ENCODE measurements at regions not wholly inside any gene's neighbourhood (a gene's known extent, or its start where the extent isn't known, plus 50 kb on each side); places are given as distances from the start of the nearest gene placed in this dataset.

- Mint-ChIP-seq H3K27me3 (no peaks in the 10 kb centered on the region), H3K36me3 (ENCODE audit: low read depth) (peaks cover 2% of the 10 kb centered on the region)
Observed at GRCh38 chr20:60283281-60283680, 325.1 kb downstream of the CDH26 start.

GRCh38 chr20:60286764-60287163, 328.5 kb downstream of the CDH26 start:
- no peak overlapping the region for H3K27ac Mint-ChIP-seq
- peaks cover 19% of the 10 kb centered on the region for H3K9me3 Mint-ChIP-seq
- H3K4me3 Mint-ChIP-seq = no peak overlapping the region
- H3K4me1 Mint-ChIP-seq (ENCODE audit: low read depth) = no peaks in the 10 kb centered on the region
- no peak for DNase-seq
- peaks cover 2% of the 10 kb centered on the region for H3K36me3 Mint-ChIP-seq (ENCODE audit: low read depth)
- no peaks in the 10 kb centered on the region for H3K27me3 Mint-ChIP-seq

More at GRCh38 chr20:60283281-60283680, 325.1 kb downstream of the CDH26 start:
- DNase-seq = no peak
- peaks cover 8% of the 10 kb centered on the region for H3K9me3 Mint-ChIP-seq
- no peak overlapping the region for H3K4me3 Mint-ChIP-seq
- no peaks in the 10 kb centered on the region for H3K4me1 Mint-ChIP-seq (ENCODE audit: low read depth)
- H3K27ac Mint-ChIP-seq = no peak overlapping the region

- no peak overlapping the region for H3K4me3 Mint-ChIP-seq
- peaks cover 2% of the 10 kb centered on the region for H3K36me3 Mint-ChIP-seq (ENCODE audit: low read depth)
- no peak for DNase-seq
- no peaks in the 10 kb centered on the region for H3K4me1 Mint-ChIP-seq (ENCODE audit: low read depth)
- peaks cover 16% of the 10 kb centered on the region for H3K9me3 Mint-ChIP-seq
- no peak overlapping the region for H3K27ac Mint-ChIP-seq
- no peaks in the 10 kb centered on the region for H3K27me3 Mint-ChIP-seq
Observed at GRCh38 chr20:60288945-60289344, 330.7 kb downstream of the CDH26 start.

- Mint-ChIP-seq H3K4me3 (no peak overlapping the region), H3K27ac (no peak overlapping the region)
- no peak for DNase-seq
Observed at GRCh38 chr20:60292001-60292520, 333.8 kb downstream of the CDH26 start.

GRCh38 chr20:60294632-60295031, 336.4 kb downstream of the CDH26 start:
- no peaks in the 10 kb centered on the region for H3K27me3 Mint-ChIP-seq
- H3K4me1 Mint-ChIP-seq (ENCODE audit: low read depth) = no peaks in the 10 kb centered on the region
- no peak overlapping the region for H3K4me3 Mint-ChIP-seq
- H3K27ac Mint-ChIP-seq = no peak overlapping the region
- peaks cover 11% of the 10 kb centered on the region for H3K9me3 Mint-ChIP-seq
- DNase-seq = no peak
- H3K36me3 Mint-ChIP-seq (ENCODE audit: low read depth) = no peaks in the 10 kb centered on the region

More at GRCh38 chr20:60292001-60292520, 333.8 kb downstream of the CDH26 start:
- Mint-ChIP-seq H3K9me3 (peaks cover 16% of the 10 kb centered on the region), H3K4me1 (ENCODE audit: low read depth) (no peaks in the 10 kb centered on the region), H3K27me3 (no peaks in the 10 kb centered on the region), H3K36me3 (ENCODE audit: low read depth) (no peaks in the 10 kb centered on the region)

GRCh38 chr20:60295214-60295613, 337.0 kb downstream of the CDH26 start:
- Mint-ChIP-seq H3K27me3 (no peaks in the 10 kb centered on the region), H3K4me3 (no peak overlapping the region), H3K27ac (no peak overlapping the region), H3K9me3 (peaks cover 10% of the 10 kb centered on the region), H3K4me1 (ENCODE audit: low read depth) (no peaks in the 10 kb centered on the region), H3K36me3 (ENCODE audit: low read depth) (no peaks in the 10 kb centered on the region)
- DNase-seq = no peak

- Mint-ChIP-seq H3K27me3 (no peaks in the 10 kb centered on the region), H3K4me1 (ENCODE audit: low read depth) (no peaks in the 10 kb centered on the region), H3K9me3 (no peaks in the 10 kb centered on the region), H3K4me3 (no peak overlapping the region), H3K27ac (no peak overlapping the region), H3K36me3 (ENCODE audit: low read depth) (no peaks in the 10 kb centered on the region)
- no peak for DNase-seq
Observed at GRCh38 chr20:60297649-60298048, 339.4 kb downstream of the CDH26 start.

- Mint-ChIP-seq H3K36me3 (ENCODE audit: low read depth) (no peaks in the 10 kb centered on the region), H3K27ac (no peak overlapping the region), H3K27me3 (no peaks in the 10 kb centered on the region), H3K4me1 (ENCODE audit: low read depth) (no peaks in the 10 kb centered on the region), H3K9me3 (no peaks in the 10 kb centered on the region), H3K4me3 (no peak overlapping the region)
- no peak for DNase-seq
Observed at GRCh38 chr20:60298647-60299046, 340.4 kb downstream of the CDH26 start.

GRCh38 chr20:60299951-60300350, 341.7 kb downstream of the CDH26 start:
- no peaks in the 10 kb centered on the region for H3K36me3 Mint-ChIP-seq (ENCODE audit: low read depth)
- H3K9me3 Mint-ChIP-seq = no peaks in the 10 kb centered on the region
- no peak overlapping the region for H3K27ac Mint-ChIP-seq
- no peaks in the 10 kb centered on the region for H3K4me1 Mint-ChIP-seq (ENCODE audit: low read depth)
- no peak overlapping the region for H3K4me3 Mint-ChIP-seq
- no peaks in the 10 kb centered on the region for H3K27me3 Mint-ChIP-seq
- DNase-seq = no peak

- Mint-ChIP-seq H3K36me3 (ENCODE audit: low read depth) (no peaks in the 10 kb centered on the region), H3K4me1 (ENCODE audit: low read depth) (no peaks in the 10 kb centered on the region), H3K9me3 (no peaks in the 10 kb centered on the region), H3K4me3 (no peak overlapping the region), H3K27me3 (no peaks in the 10 kb centered on the region), H3K27ac (no peak overlapping the region)
- DNase-seq = no peak
Observed at GRCh38 chr20:60300374-60300773, 342.2 kb downstream of the CDH26 start.

GRCh38 chr20:60302875-60303274, 344.7 kb downstream of the CDH26 start:
- Mint-ChIP-seq H3K27ac (no peak overlapping the region), H3K9me3 (no peaks in the 10 kb centered on the region), H3K36me3 (ENCODE audit: low read depth) (no peaks in the 10 kb centered on the region), H3K27me3 (no peaks in the 10 kb centered on the region), H3K4me3 (no peak overlapping the region), H3K4me1 (ENCODE audit: low read depth) (no peaks in the 10 kb centered on the region)
- DNase-seq = no peak

GRCh38 chr20:60304026-60304590, 345.9 kb downstream of the CDH26 start:
- no peak for DNase-seq
- no peak overlapping the region for H3K4me3 Mint-ChIP-seq
- H3K27me3 Mint-ChIP-seq = no peaks in the 10 kb centered on the region
- no peak overlapping the region for H3K27ac Mint-ChIP-seq
- H3K36me3 Mint-ChIP-seq (ENCODE audit: low read depth) = no peaks in the 10 kb centered on the region
- H3K9me3 Mint-ChIP-seq = no peaks in the 10 kb centered on the region
- H3K4me1 Mint-ChIP-seq (ENCODE audit: low read depth) = no peaks in the 10 kb centered on the region

- Mint-ChIP-seq H3K4me3 (no peak overlapping the region), H3K36me3 (ENCODE audit: low read depth) (no peaks in the 10 kb centered on the region), H3K27me3 (no peaks in the 10 kb centered on the region), H3K4me1 (ENCODE audit: low read depth) (no peaks in the 10 kb centered on the region), H3K9me3 (no peaks in the 10 kb centered on the region), H3K27ac (no peak overlapping the region)
- DNase-seq = no peak
Observed at GRCh38 chr20:60304931-60305330, 346.7 kb downstream of the CDH26 start.

- Mint-ChIP-seq H3K27me3 (no peaks in the 10 kb centered on the region), H3K27ac (no peak overlapping the region), H3K9me3 (no peaks in the 10 kb centered on the region), H3K4me1 (ENCODE audit: low read depth) (no peaks in the 10 kb centered on the region), H3K4me3 (no peak overlapping the region), H3K36me3 (ENCODE audit: low read depth) (no peaks in the 10 kb centered on the region)
- DNase-seq = no peak
Observed at GRCh38 chr20:60306105-60306504, 347.9 kb downstream of the CDH26 start.

- Mint-ChIP-seq H3K27ac (no peak overlapping the region), H3K4me1 (ENCODE audit: low read depth) (no peaks in the 10 kb centered on the region), H3K27me3 (no peaks in the 10 kb centered on the region), H3K4me3 (no peak overlapping the region), H3K36me3 (ENCODE audit: low read depth) (no peaks in the 10 kb centered on the region), H3K9me3 (no peaks in the 10 kb centered on the region)
- no peak for DNase-seq
Observed at GRCh38 chr20:60306551-60306950, 348.3 kb downstream of the CDH26 start.
